ENCODE measurements at regions not wholly inside any gene's neighbourhood (a gene's known extent, or its start where the extent isn't known, plus 50 kb on each side); places are given as distances from the start of the nearest gene placed in this dataset.

- no peak overlapping the region for H3K4me3 ChIP-seq (ENCODE audit: low read depth, low read length)
- DNase-seq (ENCODE audit: low read depth), result no peak
- TF ChIP-seq CTCF (IDR thresholded peaks at IDR 0.05; ENCODE audit: insufficient read depth, low read length), result no peak
These were observed 953.4 kb upstream of the IGFBP7 start for GRCh38 chr4:58063404-58064160.

- H3K4me3 ChIP-seq (ENCODE audit: low read depth, low read length), result no peak overlapping the region
- no peak for TF ChIP-seq CTCF (IDR thresholded peaks at IDR 0.05; ENCODE audit: insufficient read depth, low read length)
- no peak for DNase-seq (ENCODE audit: low read depth)
These were observed 951.8 kb upstream of the IGFBP7 start for GRCh38 chr4:58061967-58062366.

- TF ChIP-seq CTCF (IDR thresholded peaks at IDR 0.05; ENCODE audit: insufficient read depth, low read length), result no peak
- no peak overlapping the region for H3K4me3 ChIP-seq (ENCODE audit: low read depth, low read length)
- DNase-seq (ENCODE audit: low read depth), result no peak
These were observed 940.3 kb upstream of the IGFBP7 start for GRCh38 chr4:58050439-58050838.

- TF ChIP-seq CTCF (IDR thresholded peaks at IDR 0.05; ENCODE audit: insufficient read depth, low read length), result no peak
- DNase-seq (ENCODE audit: low read depth), result no peak
These were observed 938.3 kb upstream of the IGFBP7 start for GRCh38 chr4:58048491-58048890.

GRCh38 chr4:58042176-58042575, 932.0 kb upstream of the IGFBP7 start:
- DNase-seq (ENCODE audit: low read depth), result no peak
- no peak for TF ChIP-seq CTCF (IDR thresholded peaks at IDR 0.05; ENCODE audit: insufficient read depth, low read length)
- no peak overlapping the region for H3K4me3 ChIP-seq (ENCODE audit: low read depth, low read length)

More at GRCh38 chr4:58048491-58048890, 938.3 kb upstream of the IGFBP7 start:
- no peak overlapping the region for H3K4me3 ChIP-seq (ENCODE audit: low read depth, low read length)

- no peak overlapping the region for H3K4me3 ChIP-seq (ENCODE audit: low read depth, low read length)
- DNase-seq (ENCODE audit: low read depth), result no peak
- no peak for TF ChIP-seq CTCF (IDR thresholded peaks at IDR 0.05; ENCODE audit: insufficient read depth, low read length)
These were observed 883.8 kb upstream of the IGFBP7 start for GRCh38 chr4:57993944-57994343.

GRCh38 chr4:57989430-57989829, 879.2 kb upstream of the IGFBP7 start:
- DNase-seq (ENCODE audit: low read depth), result no peak
- H3K4me3 ChIP-seq (ENCODE audit: low read depth, low read length), result no peak overlapping the region
- TF ChIP-seq CTCF (IDR thresholded peaks at IDR 0.05; ENCODE audit: insufficient read depth, low read length), result no peak
